Activated CD4-positive, alpha-beta T cell treated with anti-CD3 and anti-CD28 coated beads, Interleukin-2, amount 50 U/mL, for 1 hour (primary cell): ENCODE measurements at regions not wholly inside any gene's neighbourhood (a gene's known extent, or its start where the extent isn't known, plus 50 kb on each side); places are given as distances from the start of the nearest gene placed in this dataset.

Experiments
- DNase-seq: peaks from one replicate; pipeline ENCODE4 v3.0.0-alpha.2; 2020

DNA sequence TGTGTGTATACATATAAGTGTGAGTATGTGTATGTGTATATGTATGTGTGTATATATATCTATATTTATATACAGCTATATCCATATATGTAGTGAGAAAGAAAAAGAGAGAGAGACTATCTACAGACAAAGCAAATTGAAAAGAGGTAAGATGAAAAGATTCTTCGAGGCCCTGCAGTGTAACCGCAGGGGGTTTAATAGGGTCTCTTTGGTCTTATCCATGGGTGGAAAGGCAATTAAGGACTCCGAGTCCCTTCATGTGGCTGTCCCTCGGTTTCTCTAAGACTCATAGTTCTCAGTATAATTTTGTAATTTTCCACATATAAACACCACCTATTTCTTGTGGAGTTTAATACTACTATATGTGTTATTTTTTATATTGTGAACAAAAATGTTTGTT lies 50.6 kb upstream of the JAZF1 start:
- DNase-seq: no peak

DNA sequence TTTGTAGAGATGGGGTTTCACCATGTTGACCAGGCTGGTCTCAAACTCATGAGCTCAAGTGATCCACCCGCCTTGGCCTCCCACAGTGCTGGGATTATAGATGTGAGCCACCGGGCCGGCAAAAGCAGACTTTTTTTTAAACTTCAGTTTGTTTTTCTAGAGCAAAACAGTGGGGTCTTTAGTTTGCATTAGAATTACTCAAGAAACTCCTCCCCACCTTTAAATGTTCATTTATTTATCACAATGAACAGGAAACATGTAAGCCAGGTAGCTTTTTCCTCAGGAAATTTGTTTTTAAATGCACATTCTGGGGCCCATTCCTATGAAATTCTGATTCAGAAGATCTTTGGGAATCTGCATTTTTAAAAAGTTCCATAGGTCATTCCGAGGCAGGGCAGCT lies 56.0 kb upstream of the JAZF1 start:
- no peak for DNase-seq

DNA sequence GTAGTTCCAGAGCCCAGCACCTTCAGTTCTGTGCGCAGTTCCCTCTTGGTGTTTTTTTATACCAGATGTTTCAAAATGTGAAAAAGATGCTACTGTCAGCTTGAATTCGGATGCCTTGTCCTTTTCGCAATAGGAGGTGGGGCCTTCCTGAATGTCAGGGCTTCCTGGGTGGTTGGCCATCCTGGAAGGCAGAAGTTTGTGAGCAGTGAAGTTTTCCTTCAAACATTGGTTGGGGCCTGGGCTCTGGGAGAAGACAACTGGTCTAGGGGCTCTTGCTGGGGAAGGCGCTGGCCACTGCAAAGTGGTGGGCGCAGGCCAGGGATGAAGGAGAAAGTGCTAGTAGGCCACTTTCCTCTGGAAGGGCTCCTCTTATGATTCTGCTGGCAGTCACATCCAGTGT lies 56.8 kb upstream of the JAZF1 start:
- DNase-seq: no peak

DNA sequence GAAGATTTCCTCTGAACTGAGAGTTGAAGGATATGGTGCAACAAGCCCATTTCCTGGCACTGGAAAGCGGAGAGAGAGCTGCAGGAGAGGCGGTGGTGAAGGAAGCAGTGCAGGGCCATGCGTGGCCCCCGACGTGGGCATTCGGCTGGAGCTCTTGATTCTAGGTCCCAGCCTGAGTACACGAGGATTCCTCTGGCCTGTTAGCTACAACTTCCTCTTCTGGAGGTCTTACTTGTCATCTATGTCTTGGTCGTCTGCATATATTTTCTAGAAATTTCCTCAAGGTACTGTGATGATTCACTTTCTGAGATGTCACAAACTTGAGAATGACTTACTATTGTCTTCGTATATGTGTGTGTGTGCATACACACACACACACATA lies 59.2 kb upstream of the JAZF1 start:
- no peak for DNase-seq

DNA sequence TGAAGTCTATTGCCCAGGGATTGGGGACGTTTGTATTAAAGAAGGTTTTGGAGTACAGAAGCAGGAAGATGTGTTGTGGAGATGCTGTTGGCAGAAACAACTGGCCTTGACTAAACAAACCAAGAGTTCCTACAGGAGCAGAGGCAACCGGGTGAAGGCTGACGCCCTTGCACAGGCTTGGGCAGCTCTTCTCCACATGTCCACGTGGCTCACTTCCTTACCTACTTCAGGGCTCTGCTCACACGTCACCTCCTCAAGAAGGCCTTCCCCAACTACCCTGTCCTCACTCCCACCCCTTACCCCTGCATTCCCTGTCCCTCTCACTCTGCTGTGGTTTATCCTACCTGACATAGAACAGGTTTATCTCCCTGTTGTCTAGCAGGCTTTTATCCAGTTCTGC lies 59.9 kb upstream of the JAZF1 start:
- DNase-seq: no peak

DNA sequence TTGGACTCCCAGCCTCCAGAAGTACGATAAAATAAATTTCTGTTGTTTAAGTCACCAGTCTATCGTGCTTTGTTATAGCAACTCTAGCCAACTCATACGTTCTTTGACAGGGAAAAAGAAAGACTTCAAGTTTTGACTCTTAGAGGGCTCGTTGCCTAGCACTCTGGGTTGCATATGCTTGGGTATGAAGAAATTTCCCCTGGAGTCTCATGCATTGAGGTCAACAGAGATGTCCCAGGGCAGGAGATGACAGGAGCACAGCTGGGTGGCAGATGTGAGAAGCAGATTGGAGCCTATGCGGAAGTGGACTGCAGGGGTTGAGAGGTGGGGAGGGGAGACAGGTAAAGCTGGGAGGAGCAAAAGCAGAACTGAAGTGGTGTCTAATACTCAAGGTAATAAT lies 63.3 kb upstream of the JAZF1 start:
- no peak for DNase-seq

DNA sequence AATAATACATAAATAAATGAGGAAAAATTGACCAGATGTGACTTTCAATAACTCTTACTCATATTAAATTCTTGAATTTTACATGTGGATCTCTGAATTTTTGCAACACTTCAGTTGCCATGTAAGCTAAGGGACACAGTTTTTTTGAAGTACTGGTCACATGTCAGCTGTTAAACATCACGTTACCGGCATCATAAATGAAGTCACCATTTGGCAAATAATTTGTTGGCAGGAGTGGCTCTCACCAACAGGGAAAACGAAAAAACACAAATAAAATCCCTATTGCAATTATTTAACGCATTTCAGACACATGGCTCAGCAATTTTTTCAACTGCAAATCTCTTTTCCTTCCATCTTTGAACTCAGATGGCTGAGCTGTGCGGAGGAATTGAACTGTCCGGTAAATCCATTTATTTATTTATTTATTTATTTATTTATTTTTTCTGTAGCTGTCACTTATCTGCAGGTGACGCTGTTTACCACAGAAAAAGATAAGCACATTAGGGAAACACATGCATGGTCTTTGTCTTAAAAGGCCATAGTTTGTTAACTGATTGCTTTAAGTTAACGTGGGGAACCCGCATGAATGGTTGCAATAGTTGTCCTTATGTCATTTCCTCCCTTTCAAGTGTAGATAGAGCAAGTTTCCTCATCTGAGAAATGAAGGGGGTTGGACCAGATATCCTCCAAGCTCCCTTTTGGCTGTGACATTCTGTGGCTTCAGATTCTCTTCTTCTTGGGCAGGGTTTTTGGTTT lies 64.7 kb upstream of the JAZF1 start:
- DNase-seq: no peak

DNA sequence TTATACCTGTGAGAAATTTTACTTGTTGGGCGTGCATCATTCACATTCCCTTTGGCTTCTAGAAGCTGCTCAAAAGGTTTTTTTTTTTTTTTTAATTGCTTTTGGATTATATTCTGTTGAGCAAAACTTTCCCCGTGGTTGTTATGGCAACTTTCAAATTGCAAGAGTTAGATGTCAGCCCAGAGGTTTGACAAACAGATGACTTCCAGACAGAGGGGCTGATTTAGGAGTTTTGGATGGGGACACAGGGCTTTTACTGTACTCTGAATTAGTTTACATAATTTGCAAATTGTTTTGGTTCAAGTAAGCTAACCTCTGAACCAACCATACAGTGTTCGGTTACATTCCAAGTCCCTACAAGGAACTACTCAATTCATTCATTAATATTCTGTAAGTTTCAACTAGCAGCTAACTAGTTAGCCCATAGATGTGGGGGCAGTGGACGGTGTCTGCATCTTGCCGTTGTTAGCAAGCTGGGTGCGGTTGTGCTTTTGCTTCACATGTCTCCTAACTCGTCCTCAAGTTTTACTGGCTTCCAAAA lies 66.4 kb upstream of the JAZF1 start:
- DNase-seq: no peak

DNA sequence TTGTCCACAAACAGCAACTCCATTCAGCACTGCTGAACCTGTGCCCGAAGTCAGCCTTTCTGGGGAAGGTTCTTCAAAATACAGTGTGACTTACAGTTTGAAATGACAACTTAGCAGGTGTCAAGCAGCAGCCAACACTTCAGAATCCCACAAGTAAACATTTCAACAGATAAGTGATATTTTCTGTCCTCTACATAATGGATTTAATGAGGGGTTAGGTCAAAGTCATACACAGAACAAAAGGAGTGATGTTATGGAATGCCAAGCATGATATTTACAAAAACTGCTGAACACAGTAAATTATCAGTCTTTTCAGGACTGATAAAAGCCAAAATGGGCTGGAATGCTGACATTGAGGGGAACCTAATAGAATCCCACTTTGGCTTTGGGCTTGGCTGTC lies 77.6 kb upstream of the JAZF1 start:
- DNase-seq: no peak

DNA sequence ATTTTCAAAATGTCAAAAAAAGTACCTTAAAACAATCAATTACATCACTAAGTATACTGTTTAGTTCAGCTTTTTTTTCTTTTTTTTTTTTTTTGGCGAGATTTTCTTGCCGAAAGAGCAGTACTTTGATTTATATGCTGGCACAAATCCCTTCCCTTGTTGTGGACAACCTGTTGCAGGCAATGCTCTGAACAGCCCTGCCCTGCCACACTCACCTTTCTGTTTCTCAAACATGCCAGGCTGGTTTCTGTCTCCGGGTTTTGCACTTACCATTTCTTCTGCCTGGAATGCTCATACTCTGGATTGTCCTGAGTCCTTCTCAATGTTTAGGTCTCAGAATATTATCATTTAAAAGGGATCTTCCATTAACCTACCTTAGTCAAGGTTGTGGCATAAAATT lies 80.4 kb upstream of the JAZF1 start:
- no peak for DNase-seq

DNA sequence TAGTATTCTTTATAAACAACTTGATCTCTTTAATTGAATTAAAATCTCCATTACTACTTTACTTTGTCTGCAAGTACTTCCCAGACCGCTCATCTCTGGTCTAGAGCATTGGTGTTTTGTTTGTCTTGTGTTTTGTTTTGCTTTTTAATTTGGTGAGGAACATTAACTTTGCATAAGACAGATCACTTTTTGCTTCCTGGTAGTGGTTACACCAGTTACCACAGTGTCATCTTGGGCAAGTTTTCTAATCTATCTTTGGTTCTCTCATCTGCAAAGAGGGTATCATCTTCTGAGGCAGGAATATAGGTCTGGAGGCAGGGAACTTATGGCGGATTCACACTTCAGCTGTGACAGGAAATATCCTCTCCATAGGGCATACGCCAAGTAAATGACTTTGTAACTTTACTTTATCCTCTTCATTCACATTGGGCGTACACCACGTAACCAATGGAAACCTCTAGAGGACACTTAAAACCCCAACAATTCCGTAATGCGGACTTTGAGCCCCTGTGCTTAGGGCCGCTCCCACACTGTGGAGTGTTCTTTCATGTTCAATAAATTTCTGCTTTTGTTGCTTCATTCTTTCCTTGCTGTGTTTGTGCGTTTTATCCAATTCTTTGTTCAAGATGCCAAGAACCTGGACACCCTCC lies 83.2 kb upstream of the JAZF1 start:
- DNase-seq: no peak

DNA sequence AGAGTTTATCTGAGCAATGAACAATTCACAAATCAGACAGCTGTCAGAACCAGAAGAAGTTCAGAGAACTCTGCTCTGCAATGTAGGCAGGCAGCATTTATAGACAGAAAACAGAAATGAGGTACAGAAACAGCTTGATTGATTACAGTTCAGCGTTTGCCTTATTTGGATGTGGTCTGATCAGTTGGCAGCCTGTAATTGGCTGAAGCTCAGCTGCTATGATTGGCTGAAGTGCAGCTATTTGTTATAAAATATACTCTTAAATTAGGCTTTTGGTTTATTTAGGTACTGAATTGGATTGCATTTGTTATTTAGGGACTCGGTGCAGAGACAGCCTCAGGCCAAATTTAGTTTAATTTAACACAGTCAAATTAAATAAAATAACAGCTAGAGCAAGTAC lies 85.8 kb upstream of the JAZF1 start:
- DNase-seq: no peak

DNA sequence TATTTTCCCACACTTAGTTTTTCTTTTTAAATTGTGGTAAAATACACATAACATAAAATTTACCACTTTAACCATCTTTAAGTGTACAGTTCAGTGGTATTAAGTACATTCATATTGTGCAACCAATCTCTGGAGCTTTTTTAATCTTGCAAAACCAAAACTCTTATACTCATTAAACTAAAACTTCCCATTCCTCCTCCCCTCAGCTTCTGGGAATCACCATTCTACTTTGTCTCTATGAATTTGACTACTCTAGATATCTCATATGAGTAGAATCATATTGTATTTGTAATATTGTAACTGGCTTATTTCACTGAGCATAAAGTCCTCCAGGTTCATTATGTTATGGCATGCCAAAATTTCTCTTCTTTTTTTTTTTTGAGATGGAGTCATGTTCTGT lies 86.4 kb upstream of the JAZF1 start:
- DNase-seq: no peak

DNA sequence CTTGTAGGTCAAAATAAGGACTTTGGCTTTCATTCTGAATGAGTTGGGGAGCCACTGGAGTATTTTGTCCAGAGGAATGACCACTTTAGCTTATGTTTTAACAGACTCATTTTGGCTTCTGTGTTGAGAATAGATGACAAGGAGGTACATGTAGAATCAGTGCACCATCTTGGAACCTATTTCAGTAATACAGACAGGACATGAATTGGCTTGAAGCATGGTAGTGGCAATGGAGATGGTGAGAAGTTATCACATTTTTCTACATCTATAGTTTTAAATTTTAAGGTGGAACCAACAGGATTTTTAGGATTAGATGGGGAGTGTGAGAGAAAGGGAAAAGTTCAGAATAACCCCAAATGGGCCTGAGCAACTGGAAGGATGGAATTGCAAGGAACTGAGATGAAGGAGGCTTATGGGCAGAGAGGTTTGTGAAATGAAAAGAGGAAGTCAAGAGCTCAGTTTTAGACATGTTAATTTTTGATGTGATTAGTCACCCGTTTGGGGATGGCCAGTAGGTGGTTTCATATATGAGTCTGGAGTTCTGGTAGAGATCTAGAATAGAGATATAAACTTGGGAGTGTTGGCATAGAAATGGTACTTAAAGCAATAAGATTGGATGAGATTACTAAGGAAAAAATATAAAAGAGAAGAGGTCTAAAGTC lies 89.2 kb upstream of the JAZF1 start:
- no peak for DNase-seq

DNA sequence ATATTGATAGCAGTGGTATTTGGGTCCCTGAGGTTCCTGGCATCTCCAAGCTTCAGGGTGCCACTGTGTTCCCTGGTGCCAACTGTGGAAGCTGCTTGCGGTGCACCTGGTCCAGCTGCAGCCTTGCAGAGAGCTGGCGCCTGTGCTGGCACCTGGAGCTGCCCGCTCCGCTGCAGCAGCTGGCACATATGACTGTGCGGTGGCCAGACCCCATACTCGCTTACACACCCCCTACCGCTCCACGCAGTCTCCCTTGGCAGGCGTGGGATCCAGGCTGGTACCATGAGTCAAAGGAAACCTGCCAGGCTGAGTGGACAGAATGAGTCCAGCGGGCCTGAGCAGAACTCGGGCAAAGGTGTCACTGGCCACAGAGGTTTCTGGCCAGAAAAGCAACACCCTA lies 89.9 kb upstream of the JAZF1 start:
- no peak for DNase-seq

DNA sequence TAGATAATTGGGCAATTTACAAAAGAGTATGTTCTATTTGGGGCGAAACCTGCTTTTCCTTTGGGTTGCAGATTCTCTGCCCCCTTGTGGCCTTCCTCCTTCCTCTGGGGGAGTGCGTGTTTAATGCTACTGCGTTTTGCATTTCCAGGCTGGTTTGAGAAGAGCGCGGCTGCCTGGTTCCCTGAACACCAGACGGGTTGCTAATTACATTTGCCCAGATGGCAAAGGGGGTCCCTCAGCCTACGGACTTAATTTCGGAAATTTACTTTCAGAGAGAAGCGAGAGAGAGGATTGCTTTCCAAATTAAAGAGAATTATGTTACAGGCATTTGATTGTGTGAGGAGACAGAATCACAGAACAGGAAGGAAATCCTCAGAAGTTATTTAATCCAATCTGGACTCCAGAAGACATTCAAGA lies 91.9 kb upstream of the JAZF1 start:
- DNase-seq: peak; percentile 16

DNA sequence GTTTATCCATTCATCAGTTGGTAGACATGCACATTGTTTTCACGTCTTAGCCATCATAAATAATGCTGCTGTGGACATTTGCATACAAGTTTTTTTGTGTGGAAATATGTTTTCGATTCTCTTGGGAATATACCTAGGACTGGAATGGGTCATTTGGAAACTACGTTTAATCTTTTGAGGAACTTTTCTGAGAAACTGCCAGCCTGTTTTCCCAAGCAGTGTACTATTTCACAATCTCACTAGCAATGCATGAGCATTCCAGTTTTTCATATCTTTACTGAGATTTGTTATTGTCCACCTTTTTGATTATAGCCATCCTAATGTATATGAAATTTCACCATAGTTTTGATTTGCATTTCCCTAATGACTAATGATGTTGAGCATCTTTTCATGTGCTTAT lies 95.7 kb upstream of the JAZF1 start:
- no peak for DNase-seq

DNA sequence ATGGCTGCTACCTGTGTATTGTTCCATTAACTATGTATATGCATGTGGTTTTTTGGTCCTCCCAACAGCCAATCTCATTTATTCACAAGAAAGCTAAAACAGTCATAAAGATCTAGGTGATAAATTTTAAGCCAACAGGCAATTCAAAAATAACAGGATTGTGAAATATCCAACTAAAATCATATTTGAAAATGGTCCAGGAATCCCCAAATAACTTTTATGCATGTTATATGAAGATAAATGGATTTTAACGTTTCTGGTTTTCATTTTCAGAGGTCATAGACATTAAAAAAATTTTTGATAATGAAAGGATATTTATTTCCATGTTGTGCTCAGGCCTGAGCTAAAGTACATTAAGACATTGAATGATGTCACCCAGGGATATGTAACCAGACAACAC lies 96.8 kb upstream of the JAZF1 start:
- DNase-seq: no peak

DNA sequence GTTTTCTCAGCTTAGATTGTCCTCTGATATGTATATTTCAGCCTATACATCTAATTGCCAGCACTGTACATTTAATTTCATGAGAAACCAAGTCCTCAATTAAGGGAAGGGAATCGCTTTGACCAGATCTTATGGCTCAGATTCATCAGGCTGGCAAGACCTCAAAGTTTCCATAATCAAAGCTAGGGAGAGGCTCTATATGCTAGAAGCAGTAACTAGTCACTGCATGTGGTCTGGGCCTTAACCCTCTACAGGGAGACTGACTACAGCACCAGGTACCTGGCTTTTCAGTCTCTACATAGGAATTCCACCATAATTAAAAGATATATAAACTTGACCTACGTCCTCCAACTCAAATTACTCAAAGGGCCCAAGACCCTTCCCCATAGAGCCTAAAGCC lies 97.4 kb upstream of the JAZF1 start:
- DNase-seq: no peak

DNA sequence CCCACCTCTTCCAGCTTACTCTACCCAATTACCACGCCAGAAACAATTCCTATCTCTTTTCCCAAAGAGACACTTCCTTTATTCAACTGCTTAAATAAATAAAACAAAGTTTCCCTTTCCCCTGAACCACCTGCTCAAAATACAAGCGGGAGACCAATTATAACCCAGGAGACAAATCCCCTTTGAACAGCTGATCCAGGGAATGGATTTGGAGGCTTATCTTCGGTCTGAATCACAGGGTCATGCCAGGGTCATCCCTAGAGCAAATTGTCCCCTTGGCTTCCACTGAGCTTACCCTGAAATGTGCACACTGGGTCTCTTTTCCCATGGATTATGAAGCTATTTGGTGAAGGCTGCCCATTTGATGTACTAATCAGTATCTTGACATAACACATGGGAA lies 99.9 kb upstream of the JAZF1 start:
- no peak for DNase-seq

DNA sequence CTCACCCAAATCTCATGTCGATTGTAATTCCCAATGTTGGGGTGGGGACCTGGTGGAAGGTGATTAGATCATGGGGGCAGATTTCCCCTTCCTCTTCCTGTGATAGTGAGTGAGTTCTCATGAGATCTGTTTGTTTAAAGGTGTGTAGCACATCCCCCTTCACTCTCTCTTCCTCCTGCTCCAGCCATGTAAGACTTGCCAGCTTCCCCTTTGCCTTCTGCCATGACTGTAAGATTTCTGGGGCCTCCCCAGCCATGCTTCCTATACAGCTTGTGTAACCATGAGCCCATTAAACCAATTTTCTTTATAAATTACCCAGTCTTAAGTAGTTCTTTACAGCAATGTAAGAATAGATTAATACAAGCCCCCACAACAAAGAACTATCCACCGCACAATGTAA lies 109.9 kb upstream of the JAZF1 start:
- no peak for DNase-seq

DNA sequence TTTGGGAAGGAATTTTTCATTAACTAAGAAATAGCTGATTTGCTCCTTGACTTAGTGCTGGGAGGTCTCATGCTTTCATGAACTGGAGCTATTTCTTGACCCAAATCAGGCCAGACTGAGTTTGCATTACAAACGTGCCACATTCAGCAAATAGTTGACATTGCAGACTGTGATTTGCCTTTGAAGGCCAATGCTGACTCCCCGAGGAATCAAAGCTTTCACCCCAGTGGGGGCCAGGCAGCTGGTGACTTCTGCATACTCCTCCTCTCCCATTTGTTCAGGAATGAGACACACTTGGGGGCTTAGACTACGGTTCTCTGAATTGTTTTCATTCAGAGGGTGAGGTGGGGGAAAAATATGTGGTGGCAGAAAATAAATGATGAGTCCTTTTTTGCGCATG lies 111.0 kb upstream of the JAZF1 start:
- no peak for DNase-seq

DNA sequence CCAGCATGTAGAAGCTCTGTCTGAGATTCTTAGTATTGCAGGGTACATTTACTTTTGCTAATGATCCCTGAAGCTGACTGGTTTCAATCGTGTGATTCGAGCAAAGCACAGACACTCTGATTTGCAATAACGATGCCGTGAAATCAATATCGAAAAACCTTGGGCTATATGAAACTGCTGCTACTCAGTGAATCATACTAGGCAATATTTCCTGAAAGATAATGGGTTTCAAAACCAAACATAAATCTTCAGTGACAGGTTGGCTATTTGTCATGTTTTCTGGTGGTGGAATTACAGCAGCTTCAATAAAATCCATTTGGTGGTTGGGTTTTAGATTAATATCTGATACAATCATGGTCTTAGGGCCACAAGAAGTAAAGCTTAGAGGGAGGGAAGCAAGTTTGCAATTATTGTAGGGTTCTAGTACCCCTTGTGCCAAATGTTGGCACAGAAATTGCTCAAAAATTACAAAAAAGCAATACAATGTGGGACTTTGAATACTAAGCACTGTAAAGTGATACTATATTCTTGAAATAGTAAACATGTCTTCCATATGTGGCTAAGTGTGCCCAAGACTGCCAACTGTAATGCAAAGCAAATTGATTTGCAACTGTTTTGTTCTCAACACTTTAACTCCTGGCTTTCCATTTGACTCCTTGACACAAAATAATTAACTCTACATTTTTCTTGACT lies 112.4 kb upstream of the JAZF1 start:
- DNase-seq: no peak

DNA sequence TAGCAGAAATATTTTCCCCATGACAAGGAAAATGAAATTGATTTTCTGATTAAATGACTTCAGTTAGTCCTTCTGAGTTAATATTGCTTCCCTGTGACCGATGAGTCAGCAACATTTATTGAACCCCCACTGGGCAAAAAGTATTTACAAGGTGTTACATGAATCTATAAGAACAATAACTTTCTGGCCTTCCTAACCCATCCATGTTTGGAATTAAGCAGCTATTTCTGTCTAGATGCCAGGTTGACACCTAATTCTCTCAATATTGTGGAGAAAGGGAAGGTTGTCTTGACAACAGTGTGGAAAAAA lies 112.9 kb upstream of the JAZF1 start:
- no peak for DNase-seq
